Stimulated activated CD4-positive, alpha-beta T cell treated with anti-CD3 and anti-CD28 coated beads, TNF-alpha, amount 100 ng/mL, for 1 hour (primary cell): ENCODE measurements at regions not wholly inside any gene's neighbourhood (a gene's known extent, or its start where the extent isn't known, plus 50 kb on each side); places are given as distances from the start of the nearest gene placed in this dataset.

Experiments
- DNase-seq, 3 donors: peaks; one replicate each; pipeline ENCODE4 v3.0.0-alpha.2; 2020; ENCODE audit warnings: low read depth in 3 of 3, low spot score in 1 of 3

DNA sequence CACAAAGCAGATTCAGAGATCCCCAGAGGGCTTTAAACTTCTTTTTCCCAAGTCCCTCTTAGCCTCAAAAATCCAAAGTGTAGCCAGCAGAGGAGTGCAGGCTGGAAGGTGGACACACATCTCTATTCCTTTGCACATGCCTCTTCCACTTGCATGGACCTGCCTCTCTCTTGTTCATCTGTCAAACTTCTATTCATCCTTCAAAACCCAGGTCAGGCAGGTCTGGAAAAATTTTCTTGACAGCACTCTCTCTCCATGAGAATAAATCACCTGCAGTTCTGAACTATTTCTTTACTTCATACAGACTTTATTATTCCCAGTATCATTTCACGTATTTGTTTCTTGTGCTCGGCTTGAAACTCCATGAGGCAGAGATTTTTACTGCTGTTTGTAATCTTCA, 127.5 kb downstream of the SS18 start:
- DNase-seq, result no peak

DNA sequence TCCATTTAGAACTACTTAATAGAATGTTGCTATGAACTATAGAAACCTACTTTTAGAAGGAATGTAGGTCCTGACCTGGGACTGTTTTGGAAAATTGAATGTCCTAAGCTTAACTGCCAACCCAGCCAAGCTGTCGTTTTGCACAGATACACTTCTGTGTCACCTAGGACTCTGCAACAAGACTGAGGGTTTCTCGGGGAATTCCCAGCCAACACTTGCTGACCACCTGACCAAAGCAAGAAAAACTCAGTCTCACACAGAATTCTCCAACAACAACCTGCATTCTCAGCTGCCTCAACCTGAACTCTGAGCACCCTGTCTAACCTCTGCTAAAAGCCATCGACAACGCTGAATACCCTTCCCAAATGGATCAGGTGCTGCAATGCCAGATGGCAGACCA, 128.2 kb downstream of the SS18 start:
- no peak for DNase-seq

DNA sequence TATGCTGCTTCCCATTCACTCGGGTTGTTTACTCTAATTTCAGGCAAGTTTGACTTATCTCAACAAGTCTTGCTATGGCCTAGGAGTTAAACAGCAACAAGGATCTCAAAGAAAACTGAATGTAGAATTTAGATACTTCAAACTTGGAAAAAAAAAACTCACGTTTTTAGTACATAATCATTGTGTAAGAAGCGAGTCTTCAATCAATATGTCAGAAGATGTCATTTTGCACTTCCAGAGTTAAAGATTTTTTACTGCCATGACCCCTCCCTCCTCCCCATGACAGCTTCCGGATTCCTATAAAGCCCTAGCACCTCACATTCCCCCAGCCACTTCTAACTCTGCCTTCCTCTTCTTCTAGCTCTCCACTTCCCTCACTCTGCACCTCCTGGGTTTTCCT, 133.4 kb downstream of the SS18 start:
- DNase-seq, result no peak

DNA sequence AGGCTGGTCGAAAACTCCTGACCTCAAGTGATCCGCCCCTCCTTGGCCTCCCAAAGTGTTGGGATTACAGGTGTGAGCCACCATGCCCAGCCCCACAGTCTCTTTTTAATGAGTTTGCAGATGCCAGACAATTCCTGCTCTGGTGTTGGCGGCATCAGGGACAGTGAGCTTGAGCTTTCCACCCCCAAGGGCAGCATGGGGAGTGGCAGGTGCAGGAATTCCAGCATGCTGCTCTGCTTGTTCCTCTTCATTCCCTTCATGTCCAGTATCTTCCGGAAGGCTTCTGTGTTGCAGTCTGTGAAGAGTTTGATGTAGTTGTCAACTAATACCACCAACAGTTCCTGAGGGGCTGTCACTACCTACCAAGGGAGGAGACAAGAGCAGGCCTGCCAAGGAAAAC, 137.3 kb downstream of the SS18 start:
- DNase-seq, result no peak

DNA sequence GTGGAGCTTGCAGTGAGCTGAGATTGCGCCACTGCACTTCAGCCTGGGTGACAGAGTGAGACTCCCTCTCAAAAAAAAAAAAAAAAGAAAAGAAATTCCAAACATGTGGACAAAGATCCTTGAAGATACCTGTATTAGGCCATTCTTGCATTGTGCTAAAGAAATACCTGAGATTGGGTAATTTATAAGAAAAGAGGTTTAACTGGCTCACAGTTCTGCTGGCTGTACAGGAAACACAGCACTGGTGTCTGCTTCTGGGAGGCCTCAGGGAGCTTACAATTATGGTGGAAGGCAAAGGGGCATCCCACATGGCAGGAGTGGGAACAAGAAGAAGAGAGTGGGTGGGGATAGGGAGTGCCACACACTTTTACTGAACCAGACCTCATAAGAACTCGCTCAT, 140.1 kb downstream of the SS18 start:
- no peak for DNase-seq

DNA sequence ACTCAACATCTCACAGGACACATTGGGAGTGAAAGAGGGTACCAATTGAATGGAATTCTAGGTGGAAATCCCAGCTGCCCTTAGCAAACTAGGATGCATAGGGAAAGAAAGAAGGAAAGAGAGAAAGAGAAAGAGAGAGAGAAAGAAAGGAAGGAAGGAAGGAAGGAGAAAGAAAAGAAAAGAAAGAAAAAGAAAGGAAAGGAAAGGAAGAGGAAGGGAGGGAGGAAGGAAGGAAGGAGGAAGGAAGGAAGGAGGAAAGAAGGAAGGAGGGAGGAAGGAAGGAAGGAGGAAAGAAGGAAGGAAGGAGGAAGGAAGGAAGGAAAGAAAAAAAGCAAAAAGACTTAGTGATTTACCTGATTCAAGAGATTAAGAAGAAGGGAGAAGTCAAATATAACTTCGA, 143.9 kb downstream of the SS18 start:
- DNase-seq, result no peak

DNA sequence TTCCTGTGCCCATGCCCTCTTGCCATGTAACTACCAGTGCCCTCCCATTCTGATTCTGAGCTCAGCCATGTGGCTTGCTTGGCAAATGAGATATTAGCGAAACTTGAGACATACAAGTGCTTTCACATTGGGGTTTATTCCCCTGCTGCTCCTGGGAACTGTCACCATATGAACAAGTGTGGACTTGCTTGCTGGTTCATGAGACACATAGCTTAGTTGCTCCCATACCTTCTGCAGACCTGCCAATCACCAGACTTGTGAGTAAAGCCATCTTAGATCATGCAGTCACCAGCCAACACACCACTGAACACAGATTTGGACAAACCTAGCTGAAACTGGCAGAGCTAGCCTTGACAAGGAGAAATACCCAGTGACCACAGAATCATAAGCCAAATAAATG, 155.1 kb downstream of the SS18 start:
- no peak for DNase-seq

DNA sequence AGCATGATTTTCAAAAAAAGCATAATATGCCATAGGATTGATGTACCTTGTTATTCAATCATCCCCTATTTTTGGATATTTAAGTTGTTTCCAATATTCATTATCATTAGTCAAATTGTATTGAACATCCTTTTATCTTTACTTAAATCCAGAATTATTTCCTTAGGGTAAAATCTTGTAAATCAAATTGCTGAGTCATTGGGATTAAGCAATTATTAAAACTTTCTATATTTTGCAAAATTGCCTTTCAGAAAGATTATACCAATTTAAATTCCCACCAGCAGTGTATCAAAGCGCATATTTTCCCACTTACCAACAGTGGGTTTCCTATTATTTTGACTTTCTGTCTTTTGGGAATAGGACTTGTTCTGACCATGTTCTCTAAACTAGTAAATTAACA, 159.3 kb downstream of the SS18 start:
- no peak for DNase-seq

DNA sequence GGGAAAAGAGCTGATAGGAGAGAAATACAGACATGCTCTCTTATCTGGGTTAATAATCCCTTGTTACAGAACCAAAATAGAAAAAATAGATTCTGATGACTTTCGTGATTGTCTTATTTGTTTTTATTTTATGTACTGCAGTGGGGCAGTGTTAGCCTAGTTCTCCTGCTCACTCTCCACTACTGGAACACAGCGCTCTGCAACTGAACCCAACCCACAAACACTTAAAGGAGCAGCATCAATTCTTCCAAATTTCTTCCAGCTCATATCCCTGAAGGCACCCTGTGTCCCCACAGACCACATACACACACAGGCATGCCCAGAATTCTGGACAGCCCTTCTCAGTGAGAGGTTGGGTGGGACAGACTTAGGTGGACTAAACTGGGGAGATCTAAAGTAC, 160.6 kb downstream of the SS18 start:
- no peak for DNase-seq

DNA sequence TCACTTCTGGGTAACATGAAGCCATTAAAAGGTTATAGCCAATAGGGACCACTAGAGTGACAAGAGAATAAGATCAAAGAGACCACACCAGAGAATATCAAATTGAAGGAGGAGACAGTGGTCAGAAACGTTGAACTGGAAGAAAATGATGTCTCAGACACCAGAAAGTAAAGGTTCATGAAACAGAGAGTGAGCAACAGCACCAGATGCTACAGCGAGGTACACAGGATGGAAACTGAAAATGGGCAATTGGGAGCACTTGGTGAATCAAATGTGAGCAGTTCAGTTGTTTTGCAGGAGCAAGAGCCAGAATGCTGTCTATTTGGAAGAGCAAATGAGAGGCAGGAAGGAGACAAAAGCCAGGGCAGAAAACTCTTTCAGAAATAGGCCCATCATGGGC, 162.6 kb downstream of the SS18 start:
- DNase-seq, result no peak

DNA sequence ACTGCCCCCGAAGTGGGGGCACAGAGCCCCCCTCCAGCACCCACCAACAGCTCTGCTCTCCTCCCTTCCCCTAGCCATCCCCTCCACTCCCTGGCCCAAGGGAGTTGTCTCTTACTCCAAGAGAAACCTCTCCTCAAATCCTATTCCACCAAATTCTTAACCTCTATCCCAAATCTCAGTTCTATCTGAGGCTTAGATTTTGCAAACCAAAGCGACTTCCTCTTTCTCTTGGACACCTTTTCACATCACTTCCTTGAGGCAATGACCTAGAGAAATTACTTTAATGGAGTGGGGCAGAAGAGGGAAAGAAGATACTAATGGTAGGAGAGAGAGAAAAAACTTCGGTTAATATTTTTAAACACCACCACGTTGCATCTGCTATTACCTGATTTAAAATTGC, 167.2 kb downstream of the SS18 start:
- DNase-seq, result no peak

DNA sequence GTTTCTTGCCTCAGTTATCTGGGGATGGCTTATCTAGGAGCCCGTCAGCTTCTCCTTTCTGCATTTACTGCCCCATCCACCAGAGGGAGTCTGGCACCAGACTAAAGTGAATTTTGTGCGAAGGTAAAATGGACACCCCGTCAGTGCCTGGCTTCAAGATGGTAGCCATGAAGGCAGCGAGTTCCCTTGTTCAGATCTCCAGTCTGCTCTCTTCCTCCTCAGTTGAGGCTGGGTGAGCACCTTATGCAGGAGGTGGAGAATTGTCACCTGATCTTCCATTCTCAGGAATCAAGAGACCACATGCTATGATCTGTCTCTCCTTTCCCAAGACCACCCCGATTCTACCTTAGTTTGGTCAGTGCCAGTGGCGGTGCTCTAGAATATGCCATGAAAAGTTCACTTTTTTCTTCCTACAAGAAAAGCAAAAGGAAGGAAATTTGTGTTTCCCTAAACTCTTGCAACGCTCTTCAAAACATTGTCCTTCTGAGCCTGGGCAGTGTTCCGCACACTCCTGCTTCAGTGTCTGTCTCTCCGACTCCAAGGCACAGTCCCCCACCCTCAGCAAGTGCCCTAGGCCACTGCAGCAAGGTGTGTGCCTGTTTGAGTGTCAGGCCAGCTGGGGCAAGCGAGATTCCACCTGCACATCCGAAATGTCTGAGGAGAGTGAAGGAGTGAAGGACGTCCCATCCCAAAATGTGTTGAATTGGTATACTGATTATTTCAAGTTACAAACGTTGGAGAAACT, 168.6 kb downstream of the SS18 start:
- peak in 1 of 3 donors; percentile 6 for DNase-seq

DNA sequence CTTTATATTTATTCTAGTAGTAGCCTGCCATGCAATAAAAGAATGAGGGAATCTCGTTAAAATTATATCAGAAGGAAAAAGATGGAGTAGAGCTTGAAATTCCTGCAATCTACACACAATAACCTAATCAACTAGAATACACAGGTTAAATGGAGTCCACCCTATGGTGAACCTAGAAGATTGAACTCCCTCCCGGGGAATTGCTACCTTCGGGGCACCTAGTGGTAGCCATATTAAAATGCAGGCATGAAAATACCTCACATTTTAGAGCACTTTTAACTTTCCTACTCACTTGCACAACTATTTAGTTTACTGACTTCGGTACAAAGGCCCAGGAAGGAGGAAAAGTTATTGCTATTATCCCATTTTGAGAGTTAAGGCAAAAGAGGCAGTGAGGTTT, 174.5 kb downstream of the SS18 start:
- DNase-seq, result no peak

DNA sequence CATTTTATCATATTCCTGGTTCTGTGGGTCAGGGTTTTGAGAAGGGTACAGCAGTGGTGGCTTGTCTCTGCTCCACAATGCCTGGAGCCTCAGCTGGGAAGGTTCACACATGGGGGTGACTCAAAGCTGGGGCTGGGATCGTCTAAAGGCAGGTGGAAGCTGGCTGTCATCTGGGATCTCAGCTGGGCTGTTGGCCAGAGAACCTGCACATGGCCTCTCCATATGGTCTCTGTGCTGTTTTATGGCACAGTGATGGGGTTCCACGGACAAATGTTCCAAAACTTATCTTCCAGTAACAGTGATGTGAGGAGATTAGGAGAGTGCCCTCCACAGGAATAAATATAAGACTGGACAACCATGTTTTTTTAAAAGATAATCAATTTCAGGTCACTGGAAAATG, 191.4 kb downstream of the SS18 start:
- no peak for DNase-seq

DNA sequence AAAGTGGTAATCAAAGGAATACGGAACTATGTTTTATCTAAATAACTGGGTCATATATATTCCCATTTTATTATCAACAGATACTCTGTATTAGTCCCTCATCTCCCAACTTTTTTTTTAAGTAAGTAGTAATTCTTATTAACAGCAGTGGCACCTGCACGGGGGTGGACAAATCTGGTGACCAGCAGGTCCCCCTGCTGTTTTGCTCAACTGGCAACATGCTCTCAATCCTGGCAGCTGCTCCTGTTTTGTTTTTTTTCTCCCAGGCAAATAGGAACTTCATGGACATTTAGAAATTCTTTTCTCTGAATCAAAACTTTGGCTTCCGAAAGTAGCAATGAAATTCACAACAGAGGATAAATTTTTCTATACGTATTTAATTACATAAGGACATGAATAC, 193.5 kb downstream of the SS18 start:
- no peak for DNase-seq

DNA sequence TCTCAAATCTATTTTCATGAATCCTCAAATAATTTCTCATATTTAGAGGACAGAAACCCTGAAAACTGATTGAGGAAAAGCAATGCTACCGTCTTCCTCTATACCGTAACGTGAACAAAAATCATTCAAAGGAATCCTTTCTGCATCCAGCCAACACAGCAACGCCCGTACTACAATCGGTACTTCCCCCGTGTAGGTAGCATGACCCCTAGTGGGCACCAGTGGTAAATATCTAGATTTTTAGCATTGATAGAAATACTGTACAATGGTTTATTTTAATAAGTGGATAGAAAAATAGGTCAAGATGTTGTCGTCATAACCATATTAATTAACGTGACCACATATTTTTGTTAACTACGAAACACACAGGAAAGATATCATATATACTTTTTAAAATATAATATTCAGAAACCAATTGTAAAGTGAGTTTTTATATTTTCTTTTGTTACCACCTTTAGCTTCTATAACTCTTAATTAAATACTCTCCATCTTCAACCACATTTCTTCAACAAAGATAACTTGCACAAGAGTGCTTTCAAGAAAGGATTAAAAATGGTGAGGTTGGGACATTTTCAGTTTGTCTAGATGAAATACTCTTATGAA, 194.1 kb downstream of the SS18 start:
- DNase-seq, result no peak

DNA sequence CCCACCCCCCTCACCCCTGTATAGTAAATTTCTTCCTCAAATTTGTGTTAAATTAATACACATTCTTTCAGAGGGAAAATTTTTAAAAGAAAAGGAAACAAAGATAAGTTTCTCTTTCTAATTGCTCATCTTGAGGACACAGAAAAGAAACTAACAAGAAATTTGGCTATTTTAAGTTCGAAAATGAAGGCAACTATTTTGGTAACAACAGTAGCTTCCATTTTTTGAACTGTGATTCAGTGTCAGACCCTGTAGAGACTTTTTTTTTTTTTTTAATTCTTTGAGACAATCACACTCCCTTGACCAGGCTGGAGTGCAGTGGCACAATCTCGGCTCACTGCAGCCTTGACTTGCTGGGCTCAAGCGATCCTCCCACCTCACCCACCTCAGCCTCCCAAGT, 194.9 kb downstream of the SS18 start:
- no peak for DNase-seq

DNA sequence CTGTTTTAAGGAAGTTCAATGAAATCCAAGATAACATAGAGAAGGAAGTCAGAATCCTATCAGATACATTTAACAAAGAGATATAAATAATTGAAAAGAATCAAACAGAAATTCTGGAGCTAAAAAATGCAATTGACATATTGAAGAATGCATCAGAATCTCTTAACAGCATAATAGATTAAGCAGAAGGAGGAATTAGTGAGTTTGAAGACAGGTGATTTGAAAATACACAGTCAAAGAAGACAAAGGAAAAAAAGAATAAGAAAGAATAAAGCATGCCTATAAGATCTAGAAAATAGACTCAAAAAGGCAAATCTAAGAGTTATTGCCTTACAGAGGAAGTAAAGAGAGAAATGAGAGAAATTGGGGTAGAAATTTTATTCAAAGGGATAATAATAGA, 204.1 kb downstream of the SS18 start:
- DNase-seq, result no peak

DNA sequence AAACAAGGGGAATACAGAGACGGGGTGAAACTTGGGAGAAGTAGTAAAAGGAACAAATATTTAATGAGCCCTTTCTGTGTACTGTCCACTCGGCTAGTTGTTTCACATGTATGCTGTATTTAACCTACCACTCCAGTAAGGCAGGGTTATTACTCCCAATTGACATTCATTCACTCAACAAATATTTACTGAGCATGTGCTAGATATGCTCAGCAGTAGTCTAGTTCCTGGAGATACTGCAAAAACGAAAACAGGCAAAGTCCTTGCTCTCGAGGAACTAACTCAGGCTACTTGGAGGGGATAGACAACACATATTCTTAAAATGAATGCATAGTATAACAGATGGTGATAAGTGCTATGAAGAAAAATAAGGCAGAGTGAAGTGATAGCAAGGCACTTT, 207.3 kb downstream of the SS18 start:
- DNase-seq, result no peak

DNA sequence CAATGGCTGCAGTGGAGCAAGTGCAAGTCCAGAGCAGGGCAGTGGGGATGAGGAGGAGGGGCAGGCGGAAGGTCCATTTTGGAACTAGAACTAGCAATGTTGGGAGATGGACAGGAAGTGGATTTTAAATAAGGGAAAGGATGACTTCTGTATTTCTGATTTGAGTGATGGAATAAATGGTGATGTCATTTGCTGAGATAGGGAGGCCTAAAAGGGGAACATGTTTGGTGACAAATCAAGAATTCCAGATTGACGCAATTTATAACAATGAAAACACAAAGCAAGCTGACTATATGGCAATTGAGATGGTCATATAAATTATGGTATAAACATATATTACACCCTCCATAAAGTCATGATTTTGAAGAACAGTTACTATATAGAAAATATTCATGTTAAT, 209.3 kb downstream of the SS18 start:
- DNase-seq, result no peak

DNA sequence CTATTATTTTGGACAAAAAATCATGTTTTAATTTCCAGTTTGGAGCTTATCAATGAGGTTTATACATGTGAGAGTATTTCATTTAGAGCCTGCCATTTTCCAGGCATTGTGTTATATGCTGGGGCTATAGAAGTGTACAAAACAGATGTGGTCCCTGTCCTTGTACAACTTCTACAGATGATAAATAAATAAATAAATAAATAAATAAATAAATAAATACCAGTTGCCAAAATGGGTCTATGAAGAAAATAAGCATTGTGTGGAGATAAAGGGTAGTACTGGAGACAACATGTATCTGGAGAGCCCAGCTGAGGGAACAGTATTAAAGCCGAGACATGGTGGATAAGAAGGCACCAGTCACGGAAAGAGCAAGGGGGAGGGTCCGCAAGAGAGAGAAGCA, 210.0 kb downstream of the SS18 start:
- DNase-seq, result no peak

DNA sequence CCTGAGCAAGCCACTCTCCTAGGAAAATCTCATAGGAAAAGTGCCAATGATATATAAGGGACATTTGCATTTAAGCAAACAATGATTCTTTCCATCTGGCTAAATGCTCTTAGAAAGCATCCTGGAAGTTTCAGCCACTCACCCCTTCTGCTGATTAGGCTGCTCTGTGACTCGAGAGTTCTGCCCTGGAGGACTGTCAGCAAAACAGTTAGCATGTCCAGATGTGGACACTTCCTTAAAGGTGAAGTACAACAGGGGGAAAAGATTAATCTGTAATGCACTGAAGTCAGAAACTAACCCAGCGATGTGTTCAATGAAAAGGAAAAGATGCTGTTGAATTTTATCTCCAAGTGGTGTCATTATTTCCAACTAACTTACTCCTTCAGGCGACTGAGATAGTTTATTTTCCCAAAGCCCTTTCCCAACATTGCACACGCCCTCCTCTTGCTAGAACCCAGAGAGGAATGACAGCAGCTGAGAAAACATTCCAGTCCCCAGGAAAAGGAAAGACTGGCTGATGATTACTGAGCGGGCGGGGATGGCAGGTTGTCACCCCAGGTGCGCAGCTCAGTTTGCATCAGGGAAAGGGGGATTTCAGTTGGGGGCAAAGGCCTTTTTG, 214.0 kb downstream of the SS18 start:
- DNase-seq, result no peak
